ENCODE measurements at regions not wholly inside any gene's neighbourhood (a gene's known extent, or its start where the extent isn't known, plus 50 kb on each side); places are given as distances from the start of the nearest gene placed in this dataset.

GRCh38 chr2:122100756-122101155, 345.3 kb downstream of the TSN start:
- H3K27me3 ChIP-seq (ENCODE audit: control insufficient read depth in 2 of 2, insufficient read depth in 2 of 2, low read length in 2 of 2), result no peaks in the 10 kb centered on the region
- H4K20me1 ChIP-seq (replicated peaks; ENCODE audit: control insufficient read depth, insufficient read depth, low read length), result 0 out of 2 replicates have a peak, but pooled peaks cover 3% of the 10 kb centered on the region
- H3K4me2 ChIP-seq (ENCODE audit: insufficient read depth, low read length), result no peak overlapping the region
- H3K9me1 ChIP-seq (ENCODE audit: control insufficient read depth, insufficient read depth, low read length), result no peaks in the 10 kb centered on the region
- H3K36me3 ChIP-seq (ENCODE audit: control insufficient read depth, insufficient read depth, low read length), result no peaks in the 10 kb centered on the region
- FAIRE-seq (no peak), ATAC-seq (no peak), DNase-seq (ENCODE audit: extremely low read depth in 1 of 4, low spot score in 3 of 4) (no peak)
- H3K4me3 ChIP-seq, result no peak overlapping the region
- no peaks in the 10 kb centered on the region for H3K79me2 ChIP-seq (ENCODE audit: control insufficient read depth, insufficient read depth, low read length)
- H3K27ac ChIP-seq (ENCODE audit: extremely low read depth, low read depth, low read length), result no peak overlapping the region
- POLR2A ChIA-PET, result interaction anchor here (0.7 kb wide), 1 partner anchor 9 kb away, joined by 4 read pairs; no protein-coding TSS in a partner anchor
- H3K9me3 ChIP-seq (replicated peaks; ENCODE audit: control insufficient read depth, insufficient read depth, low read depth, low read length), result no peaks in the 10 kb centered on the region
- BruUV-seq (replicated peaks), result no TSS peak
- CTCF ChIA-PET (ENCODE audit: low intra/inter-chr PET ratio), result no interaction called here
- intact Hi-C loops (cut with micrococcal nuclease), result no loop called here
- H3K4me1 ChIP-seq (replicated peaks in 1 of 2; ENCODE audit: control insufficient read depth in 2 of 2, insufficient read depth in 2 of 2, low read length in 2 of 2), result no peaks in the 10 kb centered on the region
- H2AFZ ChIP-seq (ENCODE audit: low read depth, low read length), result no peak overlapping the region
- in situ Hi-C loops (cut with MboI), result no loop called here
- no peak overlapping the region for H3K9ac ChIP-seq (ENCODE audit: insufficient read depth in 1 of 2, low read depth in 2 of 2, low read length in 2 of 2)
- TF ChIP-seq RBM15 (IDR thresholded peaks at IDR 0.05; ENCODE audit: insufficient read depth, low read length) (no peak), POLR2H (tag; IDR thresholded peaks at IDR 0.05; ENCODE audit: low read depth) (no peak), CREB3L1 (IDR thresholded peaks at IDR 0.05; ENCODE audit: borderline replicate concordance, low read depth) (no peak), NCOA2 (IDR thresholded peaks at IDR 0.05; ENCODE audit: partially characterized antibody in 2 of 2) (no peak), DNMT1 (IDR thresholded peaks at IDR 0.05) (no peak), CTCFL (IDR thresholded peaks at IDR 0.05; ENCODE audit: borderline replicate concordance, insufficient read depth, low read depth, low read length, poor library complexity, severe bottlenecking) (no peak), SRSF3 (IDR thresholded peaks at IDR 0.05; ENCODE audit: insufficient read depth, low read length) (no peak), SREBF2 (CRISPR knock-in tag; IDR thresholded peaks at IDR 0.05) (no peak), FOXO4 (CRISPR knock-in tag; IDR thresholded peaks at IDR 0.05) (no peak), RAD21 (CRISPR knock-in tag; conservative IDR thresholded peaks at IDR 0.05 in 1 of 2, IDR thresholded peaks at IDR 0.05 in 1 of 2) (no peak), BCLAF1 (IDR thresholded peaks at IDR 0.05; ENCODE audit: borderline replicate concordance in 1 of 2, control insufficient read depth in 1 of 2, low read depth in 2 of 2, low read length in 1 of 2) (no peak), RBM39 (optimal IDR thresholded peaks at IDR 0.05; ENCODE audit: low read depth, low read length) (no peak), ESRRA (IDR thresholded peaks at IDR 0.05; ENCODE audit: borderline replicate concordance, low read depth) (no peak), ZNF75A (CRISPR knock-in tag; IDR thresholded peaks at IDR 0.05) (no peak)
